Stimulated activated CD8-positive, alpha-beta memory T cell treated with anti-CD3 and anti-CD28 coated beads, Interleukin-15, amount 100 ng/mL, for 1 hour (primary cell): ENCODE measurements at regions not wholly inside any gene's neighbourhood (a gene's known extent, or its start where the extent isn't known, plus 50 kb on each side); places are given as distances from the start of the nearest gene placed in this dataset.
A peak's percentile ranks its signal among the peaks of the same experiment; 100 is the strongest.
"Not testable (repeated sequence)": the region's sequence is repeated elsewhere in the genome, so short reads cannot be mapped to it uniquely, and the experiment has no call there.

Experiments used
- DNase-seq: peaks from one replicate; pipeline ENCODE4 v3.0.0-alpha.2; 2020; ENCODE audit warnings: low read depth

- DNase-seq: no peak
Measured at GRCh38 chr15:31598620-31599019, 272.0 kb downstream of the KLF13 start.

GRCh38 chr15:31605467-31605931 lies 278.9 kb downstream of the KLF13 start:
- DNase-seq: no peak

- no peak for DNase-seq
Measured at GRCh38 chr15:31606194-31606669, 279.6 kb downstream of the KLF13 start.

- DNase-seq: no peak
Measured at GRCh38 chr15:31606931-31607497, 280.4 kb downstream of the KLF13 start.

- DNase-seq: no peak
Measured at GRCh38 chr15:31607656-31608055, 281.0 kb downstream of the KLF13 start.

GRCh38 chr15:31609258-31609681 lies 282.6 kb downstream of the KLF13 start:
- DNase-seq: no peak

GRCh38 chr15:31609906-31610305 lies 283.3 kb downstream of the KLF13 start:
- no peak for DNase-seq

GRCh38 chr15:31615643-31616415 lies 289.2 kb downstream of the KLF13 start:
- no peak for DNase-seq

- not testable (repeated sequence) for DNase-seq
Measured at GRCh38 chr15:31623297-31623696, 296.7 kb downstream of the KLF13 start.

GRCh38 chr15:31624115-31624514 lies 297.5 kb downstream of the KLF13 start:
- not testable (repeated sequence) for DNase-seq

- DNase-seq: not testable (repeated sequence)
Measured at GRCh38 chr15:31635715-31636114, 309.1 kb downstream of the KLF13 start.

- DNase-seq: not testable (repeated sequence)
Measured at GRCh38 chr15:31636911-31637310, 310.3 kb downstream of the KLF13 start.

- not testable (repeated sequence) for DNase-seq
Measured at GRCh38 chr15:31643955-31644354, 317.3 kb downstream of the KLF13 start.

GRCh38 chr15:31644761-31645160 lies 318.1 kb downstream of the KLF13 start:
- not testable (repeated sequence) for DNase-seq

- DNase-seq: not testable (repeated sequence)
Measured at GRCh38 chr15:31647337-31647826, 320.7 kb downstream of the KLF13 start.

GRCh38 chr15:31649634-31650033 lies 323.0 kb downstream of the KLF13 start:
- not testable (repeated sequence) for DNase-seq

GRCh38 chr15:31650055-31650701 lies 323.5 kb downstream of the KLF13 start:
- peak; percentile 24 for DNase-seq

GRCh38 chr15:31656915-31657314 lies 330.3 kb downstream of the KLF13 start:
- DNase-seq: not testable (repeated sequence)

- no peak for DNase-seq
Measured at GRCh38 chr15:31660816-31661215, 334.2 kb downstream of the KLF13 start.

GRCh38 chr15:31665732-31666131 lies 339.1 kb downstream of the KLF13 start:
- not testable (repeated sequence) for DNase-seq

GRCh38 chr15:31669158-31669908 lies 342.7 kb downstream of the KLF13 start:
- not testable (repeated sequence) for DNase-seq

GRCh38 chr15:31673263-31673662 lies 346.6 kb downstream of the KLF13 start:
- DNase-seq: not testable (repeated sequence)
